ENCODE measurements at regions not wholly inside any gene's neighbourhood (a gene's known extent, or its start where the extent isn't known, plus 50 kb on each side); places are given as distances from the start of the nearest gene placed in this dataset.

DNA sequence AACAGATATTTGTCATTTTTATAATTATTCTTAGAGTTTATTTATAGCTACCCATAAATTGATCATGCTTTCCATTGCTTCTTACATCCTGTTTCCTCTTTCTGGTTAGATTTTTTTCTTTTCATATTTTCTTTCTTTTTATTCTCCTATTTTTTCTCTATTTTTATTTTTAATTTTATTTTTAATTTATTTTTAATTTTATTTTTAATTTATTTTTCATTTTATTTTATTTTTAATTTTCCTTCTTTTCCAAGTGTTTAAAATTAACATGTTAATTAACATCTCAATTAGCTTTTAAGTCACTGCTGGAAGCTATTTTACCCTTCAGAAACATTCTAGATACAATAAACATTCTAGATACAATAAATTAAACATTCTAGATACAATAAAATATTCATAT is 269.6 kb downstream of the B3GLCT start:
- no peak for DNase-seq (ENCODE audit: low read depth)
- H3K4me3 ChIP-seq (ENCODE audit: low read depth, low read length) = no peak overlapping the region
- TF ChIP-seq MYC (IDR thresholded peaks at IDR 0.05; ENCODE audit: low read depth, low read length) = no peak
- TF ChIP-seq MAX (IDR thresholded peaks at IDR 0.05; ENCODE audit: low read depth, low read length) = no peak
- no peak for TF ChIP-seq POLR2A (IDR thresholded peaks at IDR 0.05; ENCODE audit: extremely low read depth, insufficient read length)
- TF ChIP-seq, protein P1, sequence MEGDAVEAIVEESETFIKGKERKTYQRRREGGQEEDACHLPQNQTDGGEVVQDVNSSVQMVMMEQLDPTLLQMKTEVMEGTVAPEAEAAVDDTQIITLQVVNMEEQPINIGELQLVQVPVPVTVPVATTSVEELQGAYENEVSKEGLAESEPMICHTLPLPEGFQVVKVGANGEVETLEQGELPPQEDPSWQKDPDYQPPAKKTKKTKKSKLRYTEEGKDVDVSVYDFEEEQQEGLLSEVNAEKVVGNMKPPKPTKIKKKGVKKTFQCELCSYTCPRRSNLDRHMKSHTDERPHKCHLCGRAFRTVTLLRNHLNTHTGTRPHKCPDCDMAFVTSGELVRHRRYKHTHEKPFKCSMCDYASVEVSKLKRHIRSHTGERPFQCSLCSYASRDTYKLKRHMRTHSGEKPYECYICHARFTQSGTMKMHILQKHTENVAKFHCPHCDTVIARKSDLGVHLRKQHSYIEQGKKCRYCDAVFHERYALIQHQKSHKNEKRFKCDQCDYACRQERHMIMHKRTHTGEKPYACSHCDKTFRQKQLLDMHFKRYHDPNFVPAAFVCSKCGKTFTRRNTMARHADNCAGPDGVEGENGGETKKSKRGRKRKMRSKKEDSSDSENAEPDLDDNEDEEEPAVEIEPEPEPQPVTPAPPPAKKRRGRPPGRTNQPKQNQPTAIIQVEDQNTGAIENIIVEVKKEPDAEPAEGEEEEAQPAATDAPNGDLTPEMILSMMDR (IDR thresholded peaks at IDR 0.05; ENCODE audit: low read depth, low read length) = no peak

GRCh38 chr13:31476266-31476665 is 263.1 kb upstream of the RXFP2 start:
- no peak for TF ChIP-seq MAX (IDR thresholded peaks at IDR 0.05; ENCODE audit: low read depth, low read length)
- DNase-seq (ENCODE audit: low read depth) = no peak
- no peak overlapping the region for H3K4me3 ChIP-seq (ENCODE audit: low read depth, low read length)

GRCh38 chr13:31476753-31477152 is 262.6 kb upstream of the RXFP2 start:
- no peak overlapping the region for H3K4me3 ChIP-seq (ENCODE audit: low read depth, low read length)
- no peak for TF ChIP-seq MYC (IDR thresholded peaks at IDR 0.05; ENCODE audit: low read depth, low read length)
- TF ChIP-seq MAX (IDR thresholded peaks at IDR 0.05; ENCODE audit: low read depth, low read length) = no peak
- no peak for TF ChIP-seq POLR2A (IDR thresholded peaks at IDR 0.05; ENCODE audit: extremely low read depth, insufficient read length)
- TF ChIP-seq, protein P1 (IDR thresholded peaks at IDR 0.05; ENCODE audit: low read depth, low read length) = no peak
- DNase-seq (ENCODE audit: low read depth) = no peak

DNA sequence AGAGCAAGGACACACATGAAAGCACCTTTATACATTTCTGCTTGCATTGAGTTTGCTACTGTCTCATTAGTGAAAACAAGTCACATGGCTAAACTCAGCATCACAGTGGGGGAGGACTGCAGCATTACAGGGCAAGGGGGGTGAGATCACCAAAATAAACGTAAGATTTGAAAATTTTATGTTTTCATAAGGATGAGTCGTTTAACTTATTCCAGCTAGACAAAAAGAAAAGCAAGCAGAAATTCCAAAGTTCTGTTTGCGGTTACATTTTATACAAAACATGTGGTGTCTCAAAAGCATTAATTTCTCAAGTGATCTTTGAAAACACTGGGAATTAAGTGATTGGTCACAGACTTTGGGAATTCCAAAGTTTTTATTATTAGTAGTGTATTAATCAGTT is 261.4 kb upstream of the RXFP2 start:
- TF ChIP-seq MAX (IDR thresholded peaks at IDR 0.05; ENCODE audit: low read depth, low read length) (no peak), POLR2A (IDR thresholded peaks at IDR 0.05; ENCODE audit: extremely low read depth, insufficient read length) (no peak), MYC (IDR thresholded peaks at IDR 0.05; ENCODE audit: low read depth, low read length) (no peak)
- TF ChIP-seq, protein P1 (IDR thresholded peaks at IDR 0.05; ENCODE audit: low read depth, low read length) = no peak
- H3K4me3 ChIP-seq (ENCODE audit: low read depth, low read length) = no peak overlapping the region
- DNase-seq (ENCODE audit: low read depth) = no peak

GRCh38 chr13:31485183-31485582 is 254.1 kb upstream of the RXFP2 start:
- peak overlapping the region; percentile 34 for H3K4me3 ChIP-seq (ENCODE audit: low read depth, low read length)
- peak; percentile 99 for TF ChIP-seq MAX (IDR thresholded peaks at IDR 0.05; ENCODE audit: low read depth, low read length)
- TF ChIP-seq POLR2A (IDR thresholded peaks at IDR 0.05; ENCODE audit: extremely low read depth, insufficient read length) = no peak
- TF ChIP-seq MYC (IDR thresholded peaks at IDR 0.05; ENCODE audit: low read depth, low read length) = peak; percentile 98
- TF ChIP-seq, protein P1 (IDR thresholded peaks at IDR 0.05; ENCODE audit: low read depth, low read length) = no peak
- DNase-seq (ENCODE audit: low read depth) = peak; percentile 86

GRCh38 chr13:31485651-31486051 is 253.7 kb upstream of the RXFP2 start:
- peak overlapping the region; percentile 34 for H3K4me3 ChIP-seq (ENCODE audit: low read depth, low read length)
- TF ChIP-seq MYC (IDR thresholded peaks at IDR 0.05; ENCODE audit: low read depth, low read length) (no peak), MAX (IDR thresholded peaks at IDR 0.05; ENCODE audit: low read depth, low read length) (no peak), POLR2A (IDR thresholded peaks at IDR 0.05; ENCODE audit: extremely low read depth, insufficient read length) (no peak)
- TF ChIP-seq, protein P1 (IDR thresholded peaks at IDR 0.05; ENCODE audit: low read depth, low read length) = no peak
- DNase-seq (ENCODE audit: low read depth) = peak; percentile 71

Measured in NB4 (cell line).